ENCODE measurements at regions not wholly inside any gene's neighbourhood (a gene's known extent, or its start where the extent isn't known, plus 50 kb on each side); places are given as distances from the start of the nearest gene placed in this dataset.
"Not testable (repeated sequence)": the region's sequence is repeated elsewhere in the genome, so short reads cannot be mapped to it uniquely, and the experiment has no call there.

DNA sequence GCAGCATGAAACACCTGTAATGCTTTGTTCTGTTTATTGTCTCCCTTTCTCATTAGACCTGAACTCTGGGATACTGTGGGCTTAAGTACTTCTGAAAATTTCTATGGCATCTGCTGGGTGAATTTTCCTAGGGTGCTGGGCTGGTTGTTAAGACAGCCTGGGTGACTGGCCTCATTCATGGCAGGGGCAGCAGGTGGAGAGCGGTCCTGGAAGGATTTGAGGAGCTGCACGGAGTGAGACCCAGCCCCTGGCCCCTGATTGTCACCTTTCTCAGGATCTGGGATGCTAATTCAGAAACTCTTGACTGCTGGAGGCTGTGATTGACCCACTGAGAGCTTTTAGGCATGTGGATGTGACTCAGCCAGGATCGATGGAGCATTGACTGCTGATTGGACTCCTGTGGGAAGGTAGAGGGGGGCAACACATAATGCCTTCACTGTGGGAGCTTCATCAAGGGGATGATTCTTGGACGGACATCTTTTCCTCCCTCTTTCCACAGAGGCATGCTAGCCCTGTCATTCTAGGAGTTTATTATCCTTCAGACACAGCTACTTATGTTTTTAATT is 252.0 kb downstream of the GOLGA6L6 start:
- H4K20me1 ChIP-seq (ENCODE audit: insufficient read depth); intact Hi-C loops (cut with micrococcal nuclease); ATAC-seq; BruUV-seq (replicated peaks); H3K4me3 ChIP-seq (replicated peaks in 1 of 2; ENCODE audit: low read depth in 1 of 2, low read length in 2 of 2); CTCF ChIA-PET; H3K27ac ChIP-seq (ENCODE audit: low read depth, low read length); H3K79me2 ChIP-seq (ENCODE audit: insufficient read depth, low read length); H3K36me3 ChIP-seq (ENCODE audit: control insufficient read depth in 1 of 2, insufficient read depth in 2 of 2, low read length in 2 of 2); H3K9ac ChIP-seq (ENCODE audit: low read length); H3K27me3 ChIP-seq (ENCODE audit: insufficient read depth, low read length); RAD21 ChIA-PET (ENCODE audit: low non-redundant PET in 1 of 2, low total read pairs in 2 of 2, uncharacterized antibody in 2 of 2, unreplicated experiment in 2 of 2); DNase-seq (ENCODE audit: low read depth, low spot score); H3K9me2 ChIP-seq (ENCODE audit: insufficient read depth); H3K4me1 ChIP-seq (ENCODE audit: control insufficient read depth in 1 of 2, insufficient read depth in 2 of 2, low read length in 2 of 2); H3K4me2 ChIP-seq (ENCODE audit: low read length); H2AFZ ChIP-seq (ENCODE audit: low read depth, low read length, poor library complexity, severe bottlenecking); POLR2A ChIA-PET: not testable (repeated sequence)
- H3K9me3 ChIP-seq (ENCODE audit: control insufficient read depth in 1 of 2, insufficient read depth in 1 of 2, low read depth in 1 of 2, low read length in 2 of 2): peaks cover 28 to 29% of the 10 kb centered on the region in 2 experiments; a peak in 2 of 4 replicates

DNA sequence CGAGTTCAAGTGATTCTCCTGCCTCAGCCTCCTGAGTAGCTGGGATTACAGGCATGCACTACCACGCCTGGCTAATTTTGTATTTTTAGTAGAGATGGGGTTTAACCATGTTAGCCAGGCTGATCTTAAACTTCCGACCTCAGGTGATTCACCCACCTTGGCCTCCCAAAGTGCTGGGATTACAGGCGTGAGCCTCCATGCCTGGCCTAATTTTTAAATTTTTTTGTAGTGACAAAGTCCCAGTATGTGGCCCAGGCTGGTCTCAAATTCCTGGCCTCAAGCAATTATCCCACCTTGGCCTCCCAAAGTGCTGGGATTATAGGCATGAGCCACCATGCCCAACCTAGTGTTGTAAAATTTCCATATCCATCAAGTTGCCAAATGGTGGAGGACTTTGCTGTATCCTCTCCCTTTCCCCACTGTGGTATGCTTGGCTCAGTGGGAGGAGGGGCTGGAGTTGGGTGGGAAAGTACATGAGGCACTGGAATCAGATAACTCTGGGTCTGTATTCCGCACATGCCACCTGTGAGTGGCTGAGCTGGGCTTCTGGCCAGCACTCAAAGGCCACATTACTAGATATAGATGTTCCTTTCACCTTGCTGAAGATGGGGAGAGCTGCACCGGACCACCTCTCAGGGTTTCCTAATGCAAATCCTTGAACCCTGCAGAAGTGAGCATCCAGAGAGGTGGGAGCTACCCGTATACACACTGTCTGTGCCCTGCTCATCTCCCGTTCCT is 252.6 kb downstream of the GOLGA6L6 start:
- ATAC-seq: not testable (repeated sequence)

DNA sequence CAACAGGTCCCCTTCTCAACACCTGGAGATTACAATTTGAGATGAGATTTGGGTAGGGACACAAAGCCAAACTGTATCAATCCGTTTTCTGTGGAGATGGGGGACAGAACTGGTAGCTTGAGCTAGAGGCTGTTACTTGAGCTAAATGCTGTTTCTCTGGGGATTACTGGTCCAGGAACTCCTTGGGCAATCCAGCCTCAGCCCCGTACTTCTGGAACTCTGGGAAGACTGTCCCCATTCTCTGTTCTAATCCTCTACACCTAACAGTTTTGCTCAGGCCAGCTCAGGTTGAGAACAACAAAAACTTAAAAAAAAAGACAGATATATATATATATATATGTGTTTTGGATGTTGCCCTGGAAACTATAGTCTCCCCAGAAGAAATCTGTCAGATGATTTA is 255.0 kb downstream of the GOLGA6L6 start:
- H3K9ac ChIP-seq (ENCODE audit: low read length); intact Hi-C loops (cut with micrococcal nuclease); RAD21 ChIA-PET (ENCODE audit: low non-redundant PET in 1 of 2, low total read pairs in 2 of 2, uncharacterized antibody in 2 of 2, unreplicated experiment in 2 of 2); CTCF ChIA-PET; H3K4me3 ChIP-seq (replicated peaks in 1 of 2; ENCODE audit: low read depth in 1 of 2, low read length in 2 of 2); H3K4me2 ChIP-seq (ENCODE audit: low read length); H3K4me1 ChIP-seq (ENCODE audit: control insufficient read depth in 1 of 2, insufficient read depth in 2 of 2, low read length in 2 of 2); BruUV-seq (replicated peaks); H2AFZ ChIP-seq (ENCODE audit: low read depth, low read length, poor library complexity, severe bottlenecking); POLR2A ChIA-PET; H3K79me2 ChIP-seq (ENCODE audit: insufficient read depth, low read length); H4K20me1 ChIP-seq (ENCODE audit: insufficient read depth); H3K9me2 ChIP-seq (ENCODE audit: insufficient read depth); ATAC-seq; H3K36me3 ChIP-seq (ENCODE audit: control insufficient read depth in 1 of 2, insufficient read depth in 2 of 2, low read length in 2 of 2); DNase-seq (ENCODE audit: low read depth, low spot score); H3K27ac ChIP-seq (ENCODE audit: low read depth, low read length); H3K27me3 ChIP-seq (ENCODE audit: insufficient read depth, low read length): not testable (repeated sequence)
- peaks cover 24 to 27% of the 10 kb centered on the region in 2 experiments; a peak in 2 of 4 replicates for H3K9me3 ChIP-seq (ENCODE audit: control insufficient read depth in 1 of 2, insufficient read depth in 1 of 2, low read depth in 1 of 2, low read length in 2 of 2)

More for the DNA sequence above, 252.6 kb downstream of the GOLGA6L6 start:
- H4K20me1 ChIP-seq (ENCODE audit: insufficient read depth); intact Hi-C loops (cut with micrococcal nuclease); H3K4me2 ChIP-seq (ENCODE audit: low read length); H3K4me1 ChIP-seq (ENCODE audit: control insufficient read depth in 1 of 2, insufficient read depth in 2 of 2, low read length in 2 of 2); CTCF ChIA-PET; H3K27me3 ChIP-seq (ENCODE audit: insufficient read depth, low read length); H3K79me2 ChIP-seq (ENCODE audit: insufficient read depth, low read length); POLR2A ChIA-PET; H2AFZ ChIP-seq (ENCODE audit: low read depth, low read length, poor library complexity, severe bottlenecking); H3K36me3 ChIP-seq (ENCODE audit: control insufficient read depth in 1 of 2, insufficient read depth in 2 of 2, low read length in 2 of 2); H3K4me3 ChIP-seq (replicated peaks in 1 of 2; ENCODE audit: low read depth in 1 of 2, low read length in 2 of 2); H3K9me2 ChIP-seq (ENCODE audit: insufficient read depth); DNase-seq (ENCODE audit: low read depth, low spot score); RAD21 ChIA-PET (ENCODE audit: low non-redundant PET in 1 of 2, low total read pairs in 2 of 2, uncharacterized antibody in 2 of 2, unreplicated experiment in 2 of 2); H3K9ac ChIP-seq (ENCODE audit: low read length); H3K27ac ChIP-seq (ENCODE audit: low read depth, low read length); BruUV-seq (replicated peaks): not testable (repeated sequence)
- H3K9me3 ChIP-seq (ENCODE audit: control insufficient read depth in 1 of 2, insufficient read depth in 1 of 2, low read depth in 1 of 2, low read length in 2 of 2): peaks cover 26% of the 10 kb centered on the region in 2 experiments; a peak in 2 of 4 replicates

DNA sequence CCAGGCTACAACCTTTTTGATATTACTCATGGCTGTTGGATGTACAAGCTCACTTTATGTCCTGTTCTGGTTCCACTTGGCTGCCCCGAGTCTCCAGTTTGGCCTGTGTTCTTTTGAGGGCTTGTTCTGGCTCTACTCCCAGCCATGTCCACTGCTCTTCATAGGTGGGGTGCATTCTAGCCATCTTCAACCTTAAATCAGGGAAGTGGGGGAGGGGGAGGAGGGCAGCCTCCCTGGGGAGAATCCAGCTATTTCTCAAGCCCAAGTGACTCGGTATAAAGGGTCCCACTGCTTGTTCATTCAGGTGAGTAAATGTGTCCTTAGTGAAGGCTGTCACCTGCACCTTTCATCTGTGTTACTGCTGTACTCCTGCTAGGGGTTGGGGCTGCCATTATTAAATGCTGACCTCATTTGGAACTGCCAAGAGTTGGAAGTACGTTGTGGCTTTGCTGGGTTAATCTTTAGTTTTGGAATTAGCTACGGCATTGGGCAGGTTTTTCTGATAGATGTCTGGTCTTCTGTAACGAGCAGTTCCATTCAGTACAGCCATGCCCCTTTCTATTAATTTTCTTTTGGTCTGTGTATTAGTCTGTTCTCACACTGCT is 255.8 kb downstream of the GOLGA6L6 start:
- H3K9me2 ChIP-seq (ENCODE audit: insufficient read depth); H3K9ac ChIP-seq (ENCODE audit: low read length); H3K27me3 ChIP-seq (ENCODE audit: insufficient read depth, low read length); CTCF ChIA-PET; H3K4me2 ChIP-seq (ENCODE audit: low read length); H4K20me1 ChIP-seq (ENCODE audit: insufficient read depth); RAD21 ChIA-PET (ENCODE audit: low non-redundant PET in 1 of 2, low total read pairs in 2 of 2, uncharacterized antibody in 2 of 2, unreplicated experiment in 2 of 2); H3K27ac ChIP-seq (ENCODE audit: low read depth, low read length); BruUV-seq (replicated peaks); H3K36me3 ChIP-seq (ENCODE audit: control insufficient read depth in 1 of 2, insufficient read depth in 2 of 2, low read length in 2 of 2); H3K79me2 ChIP-seq (ENCODE audit: insufficient read depth, low read length); H3K4me3 ChIP-seq (replicated peaks in 1 of 2; ENCODE audit: low read depth in 1 of 2, low read length in 2 of 2); ATAC-seq; DNase-seq (ENCODE audit: low read depth, low spot score); POLR2A ChIA-PET; intact Hi-C loops (cut with micrococcal nuclease); H3K4me1 ChIP-seq (ENCODE audit: control insufficient read depth in 1 of 2, insufficient read depth in 2 of 2, low read length in 2 of 2); H2AFZ ChIP-seq (ENCODE audit: low read depth, low read length, poor library complexity, severe bottlenecking): not testable (repeated sequence)
- peaks cover 30 to 34% of the 10 kb centered on the region in 2 experiments; a peak in 2 of 4 replicates for H3K9me3 ChIP-seq (ENCODE audit: control insufficient read depth in 1 of 2, insufficient read depth in 1 of 2, low read depth in 1 of 2, low read length in 2 of 2)

All from HCT116 (cell line).